ENCODE measurements at regions not wholly inside any gene's neighbourhood (a gene's known extent, or its start where the extent isn't known, plus 50 kb on each side); places are given as distances from the start of the nearest gene placed in this dataset.

GRCh38 chr7:94082126-94082525 lies 78.0 kb upstream of the BET1 start:
- no peak for TF ChIP-seq CTCF (IDR thresholded peaks at IDR 0.05)
- no peak for TF ChIP-seq POLR2A (IDR thresholded peaks at IDR 0.05)
- no peak for TF ChIP-seq POLR2AphosphoS5 (IDR thresholded peaks at IDR 0.05)

Measured in breast epithelium (tissue), 3 donors.